Astrocyte (in vitro differentiated cells and primary cell): ENCODE measurements at regions not wholly inside any gene's neighbourhood (a gene's known extent, or its start where the extent isn't known, plus 50 kb on each side); places are given as distances from the start of the nearest gene placed in this dataset.

Source experiments
- DNase-seq: peaks from one replicate; pipeline ENCODE4 v3.0.0-alpha.2; 2010; ENCODE audit warnings: low read depth
- FAIRE-seq: peaks from 2 replicates; lab custom pipeline; 2011; peaks lifted over from hg19 to GRCh38; lab: Jason Lieb, UNC
- H2AFZ ChIP-seq: 2 replicates; pipeline ENCODE4 v1.6.0; 2012; ENCODE audit warnings: low read depth, low read length, inconsistent platforms
- H3K27ac ChIP-seq: 2 replicates; pipeline ENCODE4 v1.5.1; 2011; ENCODE audit warnings: low read depth, low read length, inconsistent platforms
- H3K27me3 ChIP-seq: 2 replicates; pipeline ENCODE4 v1.6.0; 2011; ENCODE audit warnings: low read length, inconsistent platforms; ENCODE audit not compliant: insufficient read depth
- H3K36me3 ChIP-seq: 2 replicates; pipeline ENCODE4 v1.5.1; 2011; ENCODE audit warnings: low read length, inconsistent platforms; ENCODE audit not compliant: insufficient read depth
- H3K4me1 ChIP-seq: 2 replicates; pipeline ENCODE4 v1.5.1; 2011; ENCODE audit warnings: low read length, inconsistent platforms; ENCODE audit not compliant: insufficient read depth
- H3K4me2 ChIP-seq: 2 replicates; pipeline ENCODE4 v1.6.0; 2012; ENCODE audit warnings: low read length, inconsistent platforms
- H3K4me3 ChIP-seq: 2 replicates; pipeline ENCODE4 v1.5.1; 2011; ENCODE audit warnings: low read depth, mild to moderate bottlenecking, low read length, inconsistent platforms; ENCODE audit not compliant: insufficient read depth
- H3K79me2 ChIP-seq: 2 replicates; pipeline ENCODE4 v1.6.0; 2012; ENCODE audit warnings: mild to moderate bottlenecking, low read length, inconsistent platforms; ENCODE audit not compliant: insufficient read depth
- H3K9ac ChIP-seq: 2 replicates; pipeline ENCODE4 v1.6.0; 2012; ENCODE audit warnings: mild to moderate bottlenecking, low read length, inconsistent platforms
- H3K9me3 ChIP-seq: 2 replicates; pipeline ENCODE4 v1.5.1; 2012; ENCODE audit warnings: low read depth, mild to moderate bottlenecking, low read length, inconsistent platforms; ENCODE audit not compliant: insufficient read depth
- H4K20me1 ChIP-seq: 2 replicates; pipeline ENCODE4 v1.6.0; 2012; ENCODE audit warnings: low read length, inconsistent platforms; ENCODE audit not compliant: insufficient read depth
- H3K27ac Mint-ChIP-seq: one replicate; pipeline ENCODE4 v1.8.0; 2021; ENCODE audit warnings: mild to moderate bottlenecking, mixed read lengths; ENCODE audit not compliant: unreplicated experiment
- H3K27me3 Mint-ChIP-seq: one replicate; pipeline ENCODE4 v1.8.0; 2021; ENCODE audit warnings: low read depth, mixed read lengths; ENCODE audit not compliant: unreplicated experiment
- H3K36me3 Mint-ChIP-seq: one replicate; pipeline ENCODE4 v1.8.0; 2021; ENCODE audit warnings: low read depth, mixed read lengths; ENCODE audit not compliant: unreplicated experiment
- H3K4me1 Mint-ChIP-seq: one replicate; pipeline ENCODE4 v1.8.0; 2021; ENCODE audit warnings: low read depth, mixed read lengths; ENCODE audit not compliant: unreplicated experiment
- H3K4me3 Mint-ChIP-seq: one replicate; pipeline ENCODE4 v1.8.0; 2021; ENCODE audit warnings: mild to moderate bottlenecking, moderate library complexity, mixed read lengths; ENCODE audit not compliant: unreplicated experiment
- H3K9me3 Mint-ChIP-seq: one replicate; pipeline ENCODE4 v1.8.0; 2021; ENCODE audit warnings: mild to moderate bottlenecking, mixed read lengths; ENCODE audit not compliant: unreplicated experiment
- CTCF ChIP-seq: IDR thresholded peaks from 2 replicates; pipeline ENCODE4 v1.5.1; 2011; ENCODE audit warnings: low read depth, mild to moderate bottlenecking, inconsistent platforms, low read length, moderate library complexity; ENCODE audit not compliant: insufficient read depth
- EZH2 ChIP-seq: IDR thresholded peaks from 2 replicates; pipeline ENCODE4 v1.6.1; 2012; ENCODE audit warnings: mild to moderate bottlenecking, low read length, inconsistent platforms; ENCODE audit not compliant: insufficient read depth

GRCh38 chr16:73543331-73543969 is 495.5 kb upstream of the ZFHX3 start:
- Histone ChIP-seq H4K20me1 (no peaks in the 10 kb centered on the region), H3K9me3 (no peaks in the 10 kb centered on the region), H3K79me2 (no peaks in the 10 kb centered on the region), H3K4me1 (no peaks in the 10 kb centered on the region), H3K9ac (no peak overlapping the region), H3K27me3 (peaks cover 23% of the 10 kb centered on the region), H3K4me2 (no peak overlapping the region), H3K36me3 (no peaks in the 10 kb centered on the region), H3K4me3 (no peak overlapping the region), H2AFZ (no peak overlapping the region), H3K27ac (no peak overlapping the region)
- DNase-seq (no peak), FAIRE-seq (no peak)
- H3K4me3 Mint-ChIP-seq: no peak overlapping the region
- peaks cover 13% of the 10 kb centered on the region for H3K4me1 Mint-ChIP-seq
- H3K27ac Mint-ChIP-seq: no peak overlapping the region
- H3K36me3 Mint-ChIP-seq: no peaks in the 10 kb centered on the region
- TF ChIP-seq CTCF: no peak
- TF ChIP-seq EZH2: no peak
- H3K9me3 Mint-ChIP-seq: peaks cover 1% of the 10 kb centered on the region
- H3K27me3 Mint-ChIP-seq: peaks cover 20% of the 10 kb centered on the region

GRCh38 chr16:73542885-73543284 is 495.0 kb upstream of the ZFHX3 start:
- no peak overlapping the region for H3K4me3 Mint-ChIP-seq
- DNase-seq (no peak), FAIRE-seq (no peak)
- no peaks in the 10 kb centered on the region for H3K4me1 ChIP-seq
- H3K9me3 Mint-ChIP-seq: peaks cover 1% of the 10 kb centered on the region
- H2AFZ ChIP-seq: no peak overlapping the region
- no peaks in the 10 kb centered on the region for H4K20me1 ChIP-seq
- H3K27me3 Mint-ChIP-seq: peaks cover 20% of the 10 kb centered on the region
- H3K4me1 Mint-ChIP-seq: peaks cover 10% of the 10 kb centered on the region
- no peaks in the 10 kb centered on the region for H3K9me3 ChIP-seq
- no peaks in the 10 kb centered on the region for H3K36me3 ChIP-seq
- no peak overlapping the region for H3K9ac ChIP-seq
- no peak overlapping the region for H3K4me2 ChIP-seq
- H3K27ac Mint-ChIP-seq: no peak overlapping the region
- no peaks in the 10 kb centered on the region for H3K79me2 ChIP-seq
- peaks cover 23% of the 10 kb centered on the region for H3K27me3 ChIP-seq
- no peaks in the 10 kb centered on the region for H3K36me3 Mint-ChIP-seq
- no peak overlapping the region for H3K27ac ChIP-seq
- no peak overlapping the region for H3K4me3 ChIP-seq
- TF ChIP-seq EZH2 (no peak), CTCF (no peak)

GRCh38 chr16:73537921-73538320 is 490.0 kb upstream of the ZFHX3 start:
- Histone ChIP-seq H3K9me3 (no peaks in the 10 kb centered on the region), H3K27me3 (no peaks in the 10 kb centered on the region), H3K4me1 (no peaks in the 10 kb centered on the region), H3K79me2 (no peaks in the 10 kb centered on the region), H3K4me2 (no peak overlapping the region), H3K27ac (no peak overlapping the region), H4K20me1 (no peaks in the 10 kb centered on the region), H2AFZ (no peak overlapping the region), H3K9ac (no peak overlapping the region), H3K36me3 (no peaks in the 10 kb centered on the region), H3K4me3 (no peak overlapping the region)
- Mint-ChIP-seq H3K27me3 (peaks cover 11% of the 10 kb centered on the region), H3K27ac (no peak overlapping the region), H3K4me3 (no peak overlapping the region), H3K9me3 (no peaks in the 10 kb centered on the region), H3K36me3 (no peaks in the 10 kb centered on the region), H3K4me1 (no peaks in the 10 kb centered on the region)
- DNase-seq (no peak), FAIRE-seq (no peak)
- TF ChIP-seq CTCF: no peak
- no peak for TF ChIP-seq EZH2
